ENCODE measurements at regions not wholly inside any gene's neighbourhood (a gene's known extent, or its start where the extent isn't known, plus 50 kb on each side); places are given as distances from the start of the nearest gene placed in this dataset.

DNA sequence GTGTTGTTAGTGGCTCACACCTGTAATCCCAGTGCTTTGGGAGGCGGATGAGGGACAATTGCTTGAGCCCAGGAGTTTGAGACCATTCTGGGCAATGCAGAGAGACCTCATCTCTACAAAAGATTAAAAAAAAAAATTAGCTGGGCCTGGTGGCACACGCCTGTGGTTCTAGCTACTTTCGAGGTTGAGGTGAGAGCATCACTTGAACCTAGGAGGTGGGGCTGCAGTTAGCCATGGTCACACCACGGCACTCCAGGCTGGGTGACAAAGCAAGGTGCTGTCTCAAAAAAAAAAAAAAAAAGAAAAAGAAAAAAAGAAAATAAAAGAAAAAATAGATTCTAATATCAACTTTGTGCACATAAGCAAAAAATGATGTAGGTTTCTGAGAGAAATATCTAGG is 1492.5 kb upstream of the TMEFF2 start:
- TF ChIP-seq, protein P1, sequence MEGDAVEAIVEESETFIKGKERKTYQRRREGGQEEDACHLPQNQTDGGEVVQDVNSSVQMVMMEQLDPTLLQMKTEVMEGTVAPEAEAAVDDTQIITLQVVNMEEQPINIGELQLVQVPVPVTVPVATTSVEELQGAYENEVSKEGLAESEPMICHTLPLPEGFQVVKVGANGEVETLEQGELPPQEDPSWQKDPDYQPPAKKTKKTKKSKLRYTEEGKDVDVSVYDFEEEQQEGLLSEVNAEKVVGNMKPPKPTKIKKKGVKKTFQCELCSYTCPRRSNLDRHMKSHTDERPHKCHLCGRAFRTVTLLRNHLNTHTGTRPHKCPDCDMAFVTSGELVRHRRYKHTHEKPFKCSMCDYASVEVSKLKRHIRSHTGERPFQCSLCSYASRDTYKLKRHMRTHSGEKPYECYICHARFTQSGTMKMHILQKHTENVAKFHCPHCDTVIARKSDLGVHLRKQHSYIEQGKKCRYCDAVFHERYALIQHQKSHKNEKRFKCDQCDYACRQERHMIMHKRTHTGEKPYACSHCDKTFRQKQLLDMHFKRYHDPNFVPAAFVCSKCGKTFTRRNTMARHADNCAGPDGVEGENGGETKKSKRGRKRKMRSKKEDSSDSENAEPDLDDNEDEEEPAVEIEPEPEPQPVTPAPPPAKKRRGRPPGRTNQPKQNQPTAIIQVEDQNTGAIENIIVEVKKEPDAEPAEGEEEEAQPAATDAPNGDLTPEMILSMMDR (IDR thresholded peaks at IDR 0.05 in 4 of 5, conservative IDR thresholded peaks at IDR 0.05 in 1 of 5): no peak
- TF ChIP-seq POLR2A (IDR thresholded peaks at IDR 0.05): no peak
